UCSD-AML1 (cell line): ENCODE measurements at regions not wholly inside any gene's neighbourhood (a gene's known extent, or its start where the extent isn't known, plus 50 kb on each side); places are given as distances from the start of the nearest gene placed in this dataset.
A peak's percentile ranks its signal among the peaks of the same experiment; 100 is the strongest.

Source experiments
- DNase-seq: peaks from one replicate; lab custom pipeline; 2025; ENCODE audit not compliant: unreplicated experiment; lab: John Stamatoyannopoulos, UW

DNA sequence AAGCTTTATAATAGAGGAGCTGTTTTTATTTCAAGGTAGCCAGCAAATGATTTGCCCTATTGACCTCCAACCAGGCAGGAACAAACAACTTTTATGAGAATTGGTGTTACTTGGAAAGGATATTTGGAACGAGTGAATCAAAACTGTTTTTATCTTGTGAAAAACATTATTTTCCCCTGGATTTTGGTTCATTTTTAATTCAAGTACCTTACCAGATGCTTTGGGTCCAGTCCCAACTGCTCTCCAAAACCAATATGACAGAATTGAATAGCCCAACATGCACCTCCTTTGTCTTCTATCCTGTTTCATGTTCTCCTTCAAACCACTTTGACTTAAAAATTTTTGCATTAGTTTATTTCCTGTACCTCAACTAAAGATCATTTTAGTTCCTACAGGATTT lies 178.6 kb upstream of the RBMS1 start:
- DNase-seq: no peak

DNA sequence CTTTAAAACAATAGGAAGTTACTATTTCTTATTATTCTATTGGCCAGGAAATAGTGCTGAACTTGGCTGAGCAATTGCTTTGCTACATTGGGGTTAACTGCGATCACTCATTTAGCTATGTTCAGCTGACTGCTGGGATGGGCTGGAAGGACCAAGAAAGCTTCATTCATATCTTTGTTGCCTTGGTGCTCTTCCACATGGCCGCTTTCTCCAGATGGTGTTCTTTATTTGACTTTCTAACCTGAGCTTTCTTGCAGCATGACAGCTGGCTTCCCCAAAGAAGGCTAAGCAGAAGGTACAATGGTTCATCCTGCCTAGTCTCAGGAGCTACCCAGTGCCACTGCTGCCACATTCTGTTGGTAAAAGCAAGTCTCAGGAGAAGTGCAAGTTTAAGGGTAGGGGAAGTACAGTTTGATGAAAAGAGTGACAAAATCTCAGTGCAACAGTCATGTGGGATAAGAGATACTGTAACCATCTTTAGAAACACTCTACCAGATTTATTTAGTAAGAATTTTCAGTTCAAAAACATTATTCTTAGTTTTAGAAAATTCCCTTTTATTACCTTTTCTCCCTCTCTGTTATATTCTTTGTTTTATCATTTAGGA lies 180.6 kb upstream of the RBMS1 start:
- no peak for DNase-seq

DNA sequence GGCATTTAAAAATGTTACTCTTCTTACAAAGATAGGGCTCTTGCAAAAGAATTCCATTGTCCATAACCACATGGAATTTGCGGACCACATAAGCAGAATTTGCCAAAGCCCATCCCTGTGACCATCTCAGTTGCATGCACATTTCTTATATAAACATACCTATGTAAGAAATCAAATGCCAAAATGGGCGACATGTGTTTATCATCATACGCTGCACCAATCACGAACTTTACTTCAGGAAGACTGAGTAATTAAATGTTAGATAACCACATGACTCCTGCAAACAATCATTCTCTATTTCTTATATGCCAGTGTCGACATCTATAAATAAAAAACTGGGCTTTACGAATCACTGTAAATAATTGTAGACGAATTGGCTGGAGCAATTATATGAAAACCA lies 186.1 kb upstream of the RBMS1 start:
- DNase-seq: no peak

DNA sequence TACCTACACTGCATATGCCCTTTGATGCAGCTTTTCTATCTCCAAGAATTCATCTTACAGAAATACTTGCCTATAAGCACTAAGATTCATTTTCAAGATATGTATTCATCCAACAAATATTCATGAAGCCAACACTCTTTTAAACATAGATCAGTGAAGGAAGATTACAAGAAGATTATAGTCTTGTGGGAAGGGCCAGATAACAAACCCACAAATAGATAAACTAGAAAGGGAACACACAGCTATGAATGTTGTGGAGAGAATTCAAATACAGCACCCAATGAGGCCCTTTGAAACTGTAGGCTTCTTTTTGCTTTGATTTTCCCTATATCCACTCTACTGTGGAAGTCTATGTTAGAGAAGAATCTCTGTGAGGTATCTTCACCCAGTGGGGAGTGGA lies 186.7 kb upstream of the RBMS1 start:
- DNase-seq: no peak

DNA sequence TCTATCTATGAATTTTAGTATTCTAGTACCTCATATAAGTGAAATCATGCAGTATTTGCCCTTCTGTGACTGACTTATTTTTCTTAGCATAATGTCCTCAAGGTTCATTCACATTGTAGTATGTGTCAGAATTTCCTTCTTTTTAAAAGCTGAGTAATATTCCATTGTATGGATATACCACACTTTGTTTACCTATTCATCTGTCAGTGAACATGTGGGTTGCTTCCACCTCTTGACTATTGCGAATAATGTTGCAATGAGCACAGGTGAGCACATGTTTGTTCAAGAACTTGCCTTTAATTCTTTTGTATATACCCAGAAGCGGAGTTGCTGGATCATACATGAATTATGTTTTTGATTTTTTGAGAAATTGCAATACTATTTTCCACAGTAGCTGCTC lies 187.4 kb upstream of the RBMS1 start:
- DNase-seq: no peak

DNA sequence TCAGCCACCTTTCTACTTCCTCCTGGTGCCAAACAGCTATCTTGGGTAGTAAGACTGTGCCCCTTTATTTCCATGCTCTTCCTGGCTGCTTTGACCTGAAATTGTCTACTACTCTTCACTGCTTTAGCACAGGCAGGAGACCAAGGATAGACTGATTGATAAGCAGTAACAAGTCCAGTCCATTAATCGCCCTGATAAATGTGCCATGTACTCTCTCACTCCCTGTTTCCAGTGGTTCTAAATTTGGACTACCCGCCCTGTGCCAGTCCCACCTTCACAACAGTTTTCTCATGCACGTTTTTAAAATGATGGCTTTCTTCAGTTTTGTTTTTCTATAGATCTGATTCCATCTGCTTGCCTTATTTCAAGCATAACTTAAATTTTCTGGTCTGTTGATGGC lies 189.6 kb upstream of the RBMS1 start:
- DNase-seq: no peak

DNA sequence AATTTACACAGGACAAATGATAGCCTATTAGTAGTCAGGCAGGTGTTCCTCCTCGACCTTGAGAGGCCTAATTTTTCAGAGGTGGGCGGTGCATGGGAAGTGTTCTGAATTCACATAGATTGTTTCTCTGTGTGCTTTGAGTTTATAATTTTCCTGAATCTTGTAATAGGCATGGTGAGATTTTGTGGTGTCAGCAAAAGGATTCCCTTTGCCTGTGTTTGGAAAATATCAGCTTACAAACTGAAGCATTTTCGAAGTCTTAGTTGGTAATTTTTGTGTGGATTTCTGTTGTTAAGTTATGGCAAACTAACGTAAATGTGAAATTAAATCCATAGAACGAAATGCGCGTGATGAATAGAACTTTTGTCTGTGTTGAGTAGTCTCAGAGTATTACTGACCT lies 194.0 kb upstream of the RBMS1 start:
- DNase-seq: no peak

DNA sequence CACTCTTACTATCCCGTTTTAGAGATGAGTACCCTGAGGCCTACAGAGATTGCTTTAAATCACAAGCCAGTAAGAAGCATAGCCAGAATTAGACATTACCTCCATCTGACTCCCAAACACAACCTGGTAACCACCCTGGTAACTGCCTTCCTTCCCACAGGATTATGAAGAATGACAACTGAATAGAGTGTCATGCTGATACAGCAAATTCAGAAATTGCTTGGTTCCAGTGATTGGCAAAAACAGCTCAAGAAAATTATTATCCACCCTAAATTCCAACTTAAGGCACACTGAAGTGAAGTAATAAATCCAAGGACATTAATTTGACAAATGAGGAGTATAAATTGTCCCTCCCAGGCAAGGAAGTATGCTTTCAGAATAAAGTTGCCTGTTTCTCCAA lies 195.8 kb upstream of the RBMS1 start:
- DNase-seq: no peak

DNA sequence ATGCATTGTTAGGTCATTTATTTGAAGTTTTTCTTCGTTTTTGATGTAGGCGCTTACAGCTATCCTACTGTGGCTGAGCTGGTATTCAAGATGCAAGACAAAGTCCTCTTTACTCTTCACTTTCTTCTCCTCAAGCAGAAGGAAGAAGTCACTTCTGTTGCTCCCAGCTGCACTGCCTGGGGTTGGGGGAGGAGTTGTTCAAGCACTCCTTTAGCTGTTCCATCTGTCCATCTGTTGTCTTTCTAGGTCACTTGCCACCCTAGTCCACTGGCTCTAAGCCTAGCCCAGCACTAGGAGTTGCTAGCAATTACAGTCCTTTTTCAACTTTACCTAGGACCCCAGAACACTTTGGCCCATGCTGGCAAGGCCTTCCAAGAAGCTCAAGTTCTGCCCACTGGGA lies 200.6 kb upstream of the RBMS1 start:
- no peak for DNase-seq

DNA sequence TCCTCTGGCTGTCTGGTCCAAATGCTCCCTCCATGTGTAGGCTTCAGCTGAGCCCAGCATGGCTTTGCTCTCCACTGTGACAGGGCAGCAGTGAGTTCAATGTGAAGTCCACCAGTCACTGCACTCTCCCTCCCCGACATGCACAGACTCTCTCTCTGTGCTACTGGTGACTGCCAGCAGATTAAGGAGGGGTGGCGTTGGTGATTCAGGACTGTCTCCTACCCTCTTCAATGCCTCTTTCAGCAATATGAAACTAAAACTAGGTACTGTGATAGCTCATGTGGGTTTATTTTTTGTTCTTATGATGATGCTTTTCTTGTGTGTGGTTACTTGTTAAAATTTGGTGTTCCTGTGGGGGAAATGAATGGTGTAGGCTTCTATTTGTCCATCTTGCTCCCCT lies 201.0 kb upstream of the RBMS1 start:
- no peak for DNase-seq

DNA sequence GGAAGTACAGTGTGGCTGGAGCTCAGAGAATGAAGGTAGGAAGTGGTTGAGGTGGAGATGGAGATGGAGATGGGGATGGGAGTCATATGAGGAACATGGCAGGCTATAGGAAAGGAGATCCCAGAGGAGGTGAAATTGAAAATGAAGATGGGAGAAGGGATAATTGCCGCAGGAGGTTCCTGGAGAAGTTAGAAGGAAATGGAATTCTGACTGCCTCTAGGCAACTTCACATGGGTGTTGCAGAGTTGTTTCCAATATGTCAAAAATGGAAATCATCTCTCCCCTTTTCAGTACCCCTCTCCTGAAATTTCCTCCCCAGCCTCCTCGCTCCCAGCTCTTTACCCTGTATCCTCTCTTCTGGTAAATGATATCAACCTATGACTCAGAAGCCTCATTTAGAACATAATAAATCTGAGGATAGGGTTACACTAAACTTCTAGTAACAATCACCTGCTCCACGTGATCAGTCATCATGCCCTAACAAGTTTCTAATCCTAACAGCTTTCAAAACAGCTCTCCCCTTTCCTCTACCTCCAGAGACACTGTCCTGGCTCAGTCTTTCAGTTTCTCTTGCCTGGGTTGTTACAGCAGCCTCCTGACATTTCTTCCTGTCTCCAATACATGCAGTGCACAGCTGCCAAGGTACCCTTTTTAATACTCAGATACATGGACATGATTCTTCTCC lies 201.9 kb upstream of the RBMS1 start:
- no peak for DNase-seq

DNA sequence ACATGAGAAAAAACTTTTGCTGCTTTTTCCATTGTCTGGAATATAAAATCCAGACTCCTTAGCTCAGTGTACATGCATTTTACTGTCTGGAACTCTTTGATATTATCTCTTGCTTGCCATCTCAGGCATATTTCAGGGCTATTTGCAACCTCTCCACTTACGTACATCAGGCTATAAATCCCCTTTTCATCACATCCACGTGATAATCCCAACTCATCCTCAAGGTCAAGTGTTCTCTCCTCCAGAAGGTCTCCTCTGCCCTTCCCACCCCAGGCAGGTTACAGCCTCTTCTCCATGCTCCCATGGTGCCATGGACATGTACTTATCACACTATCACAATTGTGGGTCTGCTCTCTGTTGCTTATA lies 202.5 kb upstream of the RBMS1 start:
- no peak for DNase-seq

DNA sequence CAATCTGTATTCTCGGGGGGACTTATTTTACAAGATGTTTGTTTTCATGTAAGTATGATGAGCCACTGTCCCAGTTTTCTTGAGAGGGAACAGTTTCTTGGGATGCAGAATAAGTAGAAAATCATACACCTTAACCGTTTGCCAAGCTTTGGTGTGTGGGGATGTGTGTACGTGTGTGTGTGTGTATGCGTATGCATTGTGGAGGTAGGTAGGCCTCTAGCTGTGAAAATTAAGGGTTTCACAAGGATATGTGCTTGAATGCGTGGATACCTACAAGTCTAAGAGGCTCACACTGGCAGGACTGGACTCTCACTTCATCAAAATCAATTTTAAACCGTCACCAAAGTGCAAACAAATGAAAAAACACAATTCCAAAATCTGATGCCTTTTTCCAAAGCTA lies 204.2 kb upstream of the RBMS1 start:
- DNase-seq: no peak

DNA sequence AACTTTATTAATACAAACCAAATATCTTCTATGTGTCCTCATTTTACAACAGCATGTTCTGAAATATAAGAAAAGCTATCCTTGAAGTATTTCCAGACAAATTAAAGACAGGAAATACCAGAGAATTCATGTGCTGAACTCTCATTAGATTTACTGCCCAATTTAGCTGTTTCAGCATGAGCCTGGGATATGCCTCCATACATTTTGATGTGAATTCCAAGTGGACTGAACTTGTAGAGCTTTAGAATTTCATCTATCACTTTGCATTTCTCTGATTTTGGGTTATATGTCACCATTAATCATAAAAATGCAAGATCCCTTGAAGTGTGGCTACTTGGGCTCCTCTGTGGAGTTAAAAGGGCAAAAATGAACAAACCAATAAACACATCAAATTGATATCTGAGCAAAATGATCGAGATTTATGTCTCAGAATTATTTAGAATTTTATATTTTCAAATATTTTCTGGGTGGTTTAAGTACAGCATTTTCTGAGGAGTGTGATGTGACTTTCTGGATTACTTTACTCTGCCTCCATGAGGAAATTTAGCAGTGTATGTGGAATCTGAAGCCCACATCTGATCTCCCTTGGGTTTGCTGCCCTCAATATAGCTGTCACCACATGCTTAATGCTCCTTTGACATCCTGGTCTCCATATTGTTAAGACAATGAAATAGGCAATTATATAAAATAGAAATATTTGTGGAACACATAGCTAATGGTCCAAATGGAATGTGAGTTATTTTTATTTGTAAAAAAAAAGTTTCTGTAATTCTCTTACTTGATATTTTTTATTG lies 206.6 kb upstream of the RBMS1 start:
- DNase-seq: no peak

DNA sequence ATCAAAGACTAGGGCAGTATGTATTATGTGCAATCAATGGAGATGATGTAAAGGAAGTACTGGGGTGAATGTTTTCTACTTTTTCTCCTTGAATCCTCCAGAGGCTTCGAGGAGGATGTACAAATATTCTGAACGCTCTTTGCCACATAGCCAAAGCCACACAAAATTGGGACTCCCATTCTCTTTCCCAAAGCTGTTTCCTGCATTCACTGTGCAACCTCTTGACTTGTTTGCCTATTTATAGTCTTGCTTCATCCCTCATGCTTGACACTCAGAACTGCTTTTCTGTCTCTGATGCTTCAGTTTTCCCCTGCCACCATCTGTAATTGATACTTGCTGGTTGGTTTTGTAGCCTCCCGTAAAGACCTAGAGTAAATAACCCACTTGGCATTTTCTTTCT lies 208.2 kb upstream of the RBMS1 start:
- DNase-seq: no peak

DNA sequence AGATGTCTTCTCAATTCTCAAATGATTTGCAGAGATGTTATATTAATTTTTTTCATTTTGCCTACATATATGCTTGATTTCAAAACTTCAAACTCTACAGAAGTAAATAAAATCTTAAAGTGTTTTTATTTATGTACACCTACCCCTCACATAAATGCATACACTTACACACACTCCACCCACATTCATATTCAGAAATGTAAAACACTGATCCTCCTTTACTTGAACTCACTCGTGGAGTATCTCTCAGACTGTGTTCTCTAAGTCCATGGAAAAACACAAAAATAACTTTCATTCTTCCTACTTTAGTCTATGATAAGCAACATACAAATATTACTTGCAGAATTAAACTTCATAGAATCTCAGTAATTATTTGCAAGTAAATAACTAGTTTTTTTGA lies 209.1 kb upstream of the RBMS1 start:
- DNase-seq: no peak

DNA sequence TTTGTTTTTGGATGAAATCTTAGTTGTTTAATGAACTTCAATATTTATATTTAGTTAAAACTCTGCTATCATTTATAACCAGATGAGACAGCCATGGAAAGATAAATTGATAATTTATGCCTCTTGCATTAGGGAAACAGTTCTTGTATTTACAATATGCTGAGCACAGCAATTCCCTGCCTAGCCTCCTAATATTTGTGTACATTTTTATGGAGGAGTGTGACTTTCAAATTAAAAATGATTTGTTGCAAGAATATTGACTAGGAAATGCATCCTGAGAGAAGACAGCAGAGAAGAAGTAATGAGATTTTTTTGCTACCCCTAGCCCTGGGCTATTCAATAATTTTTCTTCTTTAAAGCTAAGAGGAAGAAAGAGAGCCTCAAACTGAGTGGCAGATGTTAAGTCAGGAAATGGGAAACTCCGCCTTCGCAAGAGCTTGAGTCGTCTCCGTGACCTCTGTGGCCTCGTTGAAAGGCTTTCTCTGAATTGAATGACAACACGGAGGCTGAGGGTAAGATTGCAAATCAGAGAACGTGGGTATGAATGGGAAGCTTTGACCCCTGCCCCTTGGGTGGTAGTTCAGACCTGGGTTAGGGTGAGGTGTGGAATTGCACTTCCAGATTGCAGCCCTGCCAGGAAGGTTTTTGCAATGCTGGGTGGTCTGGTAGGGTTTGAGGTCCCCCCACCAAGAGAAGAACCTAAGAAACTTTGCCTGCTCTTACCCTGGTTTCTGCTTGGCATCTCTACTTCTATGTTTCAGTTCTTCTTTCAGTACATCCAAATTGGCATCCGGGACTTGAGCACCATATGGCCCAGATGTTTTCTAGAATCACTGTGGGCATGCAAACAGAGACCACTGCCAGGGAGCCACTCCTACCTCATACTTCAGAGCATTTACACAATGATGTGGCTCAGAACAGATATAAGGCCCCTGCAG lies 210.3 kb upstream of the RBMS1 start:
- peak; percentile 9 for DNase-seq

DNA sequence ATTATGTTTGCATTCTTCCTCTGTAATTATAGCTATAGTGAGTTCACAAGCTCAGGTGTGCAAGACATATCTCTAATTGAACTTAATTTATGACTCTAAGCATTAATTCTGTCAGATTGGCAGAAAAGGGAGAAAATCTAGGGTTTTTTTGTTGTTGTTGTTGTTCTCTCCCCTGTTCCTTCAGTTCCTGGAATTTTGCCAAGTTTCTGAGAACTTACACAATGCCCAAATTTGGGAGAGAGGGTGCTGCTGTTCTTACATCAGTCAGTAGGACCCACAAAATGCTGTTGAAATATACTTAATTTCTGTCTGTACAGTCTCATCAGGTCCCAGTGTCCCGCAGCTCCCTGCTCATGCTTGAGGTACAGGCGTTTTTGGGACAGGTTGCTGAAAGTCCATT lies 221.8 kb upstream of the RBMS1 start:
- no peak for DNase-seq

DNA sequence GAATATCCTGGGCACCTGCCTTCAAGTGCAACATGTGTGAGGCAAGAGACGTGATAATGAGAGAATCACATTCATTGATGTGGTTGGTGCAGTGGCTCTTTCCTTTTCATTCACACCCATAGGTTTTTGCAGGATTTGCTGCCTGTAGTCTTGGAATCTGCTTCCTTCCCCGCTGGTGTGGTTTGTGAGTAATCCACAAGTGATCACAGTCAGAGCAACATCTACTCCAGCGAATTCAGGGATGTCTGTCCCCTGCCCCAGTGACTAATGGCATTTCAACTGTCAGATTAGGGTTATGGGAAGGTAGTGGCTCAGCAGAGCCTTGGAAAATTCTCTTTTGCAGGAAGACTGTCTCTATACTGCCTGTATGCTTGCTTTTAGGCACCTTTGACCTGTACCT lies 225.5 kb upstream of the RBMS1 start:
- no peak for DNase-seq

DNA sequence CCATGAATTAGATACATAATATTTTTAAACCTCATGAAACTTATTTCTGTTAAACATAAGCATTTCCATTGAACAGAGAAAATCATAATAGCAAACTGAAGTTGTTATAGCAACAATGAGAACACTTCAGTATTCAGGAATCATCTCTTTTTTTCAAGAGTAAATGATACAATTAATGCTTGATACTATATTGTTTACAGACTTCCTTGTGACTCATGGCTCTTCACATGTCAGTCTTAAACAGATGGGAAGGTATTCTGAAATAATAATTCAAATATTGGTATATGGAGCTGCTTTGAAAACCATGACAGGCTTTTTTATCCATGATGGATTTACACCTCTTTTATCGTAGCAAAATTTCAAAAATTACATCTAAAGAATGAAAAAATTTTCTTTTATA lies 226.5 kb upstream of the RBMS1 start:
- no peak for DNase-seq
